ENCODE measurements at regions not wholly inside any gene's neighbourhood (a gene's known extent, or its start where the extent isn't known, plus 50 kb on each side); places are given as distances from the start of the nearest gene placed in this dataset.
"Not testable (repeated sequence)": the region's sequence is repeated elsewhere in the genome, so short reads cannot be mapped to it uniquely, and the experiment has no call there.

DNA sequence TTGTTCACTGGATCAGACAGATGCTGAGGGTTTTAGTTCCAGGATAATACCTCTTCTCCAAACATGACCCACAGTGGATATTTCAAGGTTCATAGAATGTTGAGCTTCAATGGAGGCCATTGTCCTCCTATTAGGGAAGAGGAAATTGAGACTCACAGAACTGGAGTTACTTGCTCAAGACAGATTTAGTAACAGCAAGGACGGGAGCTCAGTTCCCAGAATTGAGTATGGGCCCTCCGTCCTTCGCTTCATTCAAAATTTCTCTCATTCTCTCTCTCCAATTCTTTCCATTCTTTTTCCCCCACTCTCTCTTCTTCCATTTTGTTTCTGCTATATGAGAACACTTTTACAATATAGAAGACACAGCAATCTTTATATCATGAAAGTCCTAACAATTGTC, 94.0 kb downstream of the DNAJB9 start:
- Histone ChIP-seq H3K27me3 (no peaks in the 10 kb centered on the region), H3K36me3 (no peaks in the 10 kb centered on the region), H3K4me3 (no peak overlapping the region), H3K9me3 (no peaks in the 10 kb centered on the region), H3K27ac (no peak overlapping the region), H3K4me1 (no peaks in the 10 kb centered on the region)
- no peak for DNase-seq
- intact Hi-C loops (cut with DNase I; ENCODE audit: low total_unique reads) = no loop called here
- TF ChIP-seq, protein P1, sequence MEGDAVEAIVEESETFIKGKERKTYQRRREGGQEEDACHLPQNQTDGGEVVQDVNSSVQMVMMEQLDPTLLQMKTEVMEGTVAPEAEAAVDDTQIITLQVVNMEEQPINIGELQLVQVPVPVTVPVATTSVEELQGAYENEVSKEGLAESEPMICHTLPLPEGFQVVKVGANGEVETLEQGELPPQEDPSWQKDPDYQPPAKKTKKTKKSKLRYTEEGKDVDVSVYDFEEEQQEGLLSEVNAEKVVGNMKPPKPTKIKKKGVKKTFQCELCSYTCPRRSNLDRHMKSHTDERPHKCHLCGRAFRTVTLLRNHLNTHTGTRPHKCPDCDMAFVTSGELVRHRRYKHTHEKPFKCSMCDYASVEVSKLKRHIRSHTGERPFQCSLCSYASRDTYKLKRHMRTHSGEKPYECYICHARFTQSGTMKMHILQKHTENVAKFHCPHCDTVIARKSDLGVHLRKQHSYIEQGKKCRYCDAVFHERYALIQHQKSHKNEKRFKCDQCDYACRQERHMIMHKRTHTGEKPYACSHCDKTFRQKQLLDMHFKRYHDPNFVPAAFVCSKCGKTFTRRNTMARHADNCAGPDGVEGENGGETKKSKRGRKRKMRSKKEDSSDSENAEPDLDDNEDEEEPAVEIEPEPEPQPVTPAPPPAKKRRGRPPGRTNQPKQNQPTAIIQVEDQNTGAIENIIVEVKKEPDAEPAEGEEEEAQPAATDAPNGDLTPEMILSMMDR (IDR thresholded peaks at IDR 0.05) = no peak

DNA sequence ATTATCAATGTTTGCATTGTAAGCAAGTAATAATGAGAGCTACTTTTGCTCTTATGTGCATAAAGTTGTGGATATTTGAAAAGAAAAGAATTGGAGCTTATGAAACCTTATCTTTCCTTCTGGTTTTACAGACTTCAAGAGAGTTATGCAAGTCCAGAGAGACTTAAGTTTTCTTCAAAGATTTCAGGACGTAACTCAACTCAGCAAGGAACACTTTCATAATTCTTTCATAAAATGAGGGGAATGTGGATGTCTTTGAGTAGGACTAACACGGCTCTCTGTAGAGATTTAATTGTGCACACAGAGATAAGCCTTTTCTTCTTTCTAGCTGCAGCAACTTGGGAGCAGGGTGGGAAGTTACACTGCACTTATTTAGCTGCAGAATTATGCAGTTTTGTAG, 97.5 kb downstream of the DNAJB9 start:
- TF ChIP-seq, protein P1 (IDR thresholded peaks at IDR 0.05) = no peak
- intact Hi-C loops (cut with DNase I; ENCODE audit: low total_unique reads) = no loop called here
- H3K27ac ChIP-seq = no peak overlapping the region
- H3K27me3 ChIP-seq = no peaks in the 10 kb centered on the region
- no peaks in the 10 kb centered on the region for H3K36me3 ChIP-seq
- H3K4me3 ChIP-seq = no peak overlapping the region
- no peaks in the 10 kb centered on the region for H3K4me1 ChIP-seq
- no peak for DNase-seq
- H3K9me3 ChIP-seq = no peaks in the 10 kb centered on the region

DNA sequence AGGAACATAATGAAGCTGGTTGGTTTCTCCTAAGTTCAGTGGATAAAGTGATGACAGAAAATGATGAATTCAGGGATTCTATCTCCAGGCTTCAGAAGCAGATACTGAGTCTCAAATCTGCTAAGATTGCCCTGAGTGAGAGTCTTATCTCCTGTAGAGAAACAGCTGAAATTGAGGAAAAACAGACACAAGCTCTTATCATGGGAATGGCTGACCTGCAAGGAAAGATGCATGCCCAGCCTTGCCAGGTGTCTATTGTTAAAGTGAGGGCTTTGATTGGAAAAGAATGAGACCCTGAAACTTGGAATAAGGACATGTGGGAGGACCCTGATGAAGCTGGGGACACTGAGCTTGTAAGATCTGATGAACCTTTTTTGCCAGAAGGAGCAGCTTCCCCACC, 100.3 kb downstream of the DNAJB9 start:
- TF ChIP-seq, protein P1 (IDR thresholded peaks at IDR 0.05) = no peak
- intact Hi-C loops (cut with DNase I; ENCODE audit: low total_unique reads) = no loop called here
- no peak for DNase-seq
- Histone ChIP-seq H3K4me1 (no peaks in the 10 kb centered on the region), H3K36me3 (no peaks in the 10 kb centered on the region), H3K27me3 (no peaks in the 10 kb centered on the region), H3K27ac (no peak overlapping the region), H3K4me3 (no peak overlapping the region), H3K9me3 (no peaks in the 10 kb centered on the region)

DNA sequence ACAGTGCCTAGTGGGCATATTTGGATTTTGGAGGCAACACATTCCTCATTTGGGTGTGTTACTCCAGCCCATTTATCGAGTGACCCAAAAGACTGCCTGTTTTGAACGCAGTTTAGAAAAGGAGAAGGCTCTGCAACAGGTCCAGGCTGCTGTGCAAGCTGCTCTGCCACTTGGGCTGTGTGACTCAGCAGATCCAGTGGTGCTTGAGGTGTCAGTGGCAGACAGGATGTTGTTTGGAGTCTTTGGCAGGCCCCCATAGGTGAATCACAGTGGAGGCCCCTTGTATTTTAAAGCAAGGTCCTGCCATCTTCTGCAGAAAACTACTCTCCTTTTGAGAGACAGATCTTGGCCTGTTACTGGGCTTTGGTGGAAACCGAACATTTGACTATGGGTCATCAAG, 104.0 kb downstream of the DNAJB9 start:
- H3K4me1 ChIP-seq; H3K4me3 ChIP-seq; intact Hi-C loops (cut with DNase I; ENCODE audit: low total_unique reads); H3K9me3 ChIP-seq; H3K27me3 ChIP-seq; H3K27ac ChIP-seq; H3K36me3 ChIP-seq; DNase-seq: not testable (repeated sequence)

DNA sequence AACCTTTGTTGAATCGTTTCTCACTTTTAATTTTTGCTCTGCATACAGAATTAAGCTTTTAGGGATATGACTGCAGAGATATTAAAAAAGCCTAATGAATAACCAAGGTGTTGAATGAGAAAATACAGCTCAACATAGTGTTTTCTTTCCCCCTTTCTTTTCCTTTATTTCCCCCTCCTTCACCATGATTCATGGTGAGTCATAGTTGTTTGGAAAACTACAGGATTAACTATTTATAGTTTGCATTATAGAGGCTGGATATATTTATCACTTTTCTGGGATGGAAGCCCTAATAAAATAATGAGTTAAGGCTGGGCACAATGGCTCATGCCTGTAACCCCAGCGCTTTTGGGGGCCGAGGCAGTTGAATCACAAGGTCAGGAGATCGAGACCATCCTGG, 115.0 kb downstream of the DNAJB9 start:
- no peak for DNase-seq
- intact Hi-C loops (cut with DNase I; ENCODE audit: low total_unique reads) = no loop called here
- H3K27me3 ChIP-seq = no peaks in the 10 kb centered on the region

DNA sequence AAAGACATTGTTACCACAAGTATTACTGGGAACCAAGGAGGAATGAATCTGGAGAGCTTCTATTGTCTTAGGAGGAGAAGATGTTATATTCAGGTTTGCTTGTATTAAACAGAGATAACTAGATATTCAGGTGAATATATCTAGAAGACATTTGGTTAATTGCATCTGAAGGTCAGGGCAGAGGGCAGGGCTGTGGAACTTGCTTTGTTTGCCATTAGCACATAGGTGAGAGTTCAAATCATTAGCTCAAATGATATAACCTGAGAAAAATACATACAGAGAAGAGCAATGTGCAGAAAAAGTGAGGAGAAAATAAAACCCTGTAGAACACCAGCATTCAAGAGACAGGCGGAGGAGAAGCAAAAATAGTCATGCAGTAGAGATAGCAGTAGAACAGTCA, 116.8 kb downstream of the DNAJB9 start:
- DNase-seq = no peak
- no peak overlapping the region for H3K4me3 ChIP-seq
- TF ChIP-seq, protein P1 (IDR thresholded peaks at IDR 0.05) = no peak
- H3K4me1 ChIP-seq = no peaks in the 10 kb centered on the region
- intact Hi-C loops (cut with DNase I; ENCODE audit: low total_unique reads) = no loop called here
- H3K27ac ChIP-seq = no peak overlapping the region
- H3K36me3 ChIP-seq = no peaks in the 10 kb centered on the region
- H3K27me3 ChIP-seq = no peaks in the 10 kb centered on the region
- H3K9me3 ChIP-seq = no peaks in the 10 kb centered on the region

More for the DNA sequence above, 115.0 kb downstream of the DNAJB9 start:
- H3K27ac ChIP-seq = no peak overlapping the region
- H3K4me1 ChIP-seq = no peaks in the 10 kb centered on the region
- no peaks in the 10 kb centered on the region for H3K36me3 ChIP-seq
- no peaks in the 10 kb centered on the region for H3K9me3 ChIP-seq
- TF ChIP-seq, protein P1 (IDR thresholded peaks at IDR 0.05) = no peak
- H3K4me3 ChIP-seq = no peak overlapping the region

Data from tibial artery (tissue), 4 donors.